ENCODE measurements at regions not wholly inside any gene's neighbourhood (a gene's known extent, or its start where the extent isn't known, plus 50 kb on each side); places are given as distances from the start of the nearest gene placed in this dataset.

DNA sequence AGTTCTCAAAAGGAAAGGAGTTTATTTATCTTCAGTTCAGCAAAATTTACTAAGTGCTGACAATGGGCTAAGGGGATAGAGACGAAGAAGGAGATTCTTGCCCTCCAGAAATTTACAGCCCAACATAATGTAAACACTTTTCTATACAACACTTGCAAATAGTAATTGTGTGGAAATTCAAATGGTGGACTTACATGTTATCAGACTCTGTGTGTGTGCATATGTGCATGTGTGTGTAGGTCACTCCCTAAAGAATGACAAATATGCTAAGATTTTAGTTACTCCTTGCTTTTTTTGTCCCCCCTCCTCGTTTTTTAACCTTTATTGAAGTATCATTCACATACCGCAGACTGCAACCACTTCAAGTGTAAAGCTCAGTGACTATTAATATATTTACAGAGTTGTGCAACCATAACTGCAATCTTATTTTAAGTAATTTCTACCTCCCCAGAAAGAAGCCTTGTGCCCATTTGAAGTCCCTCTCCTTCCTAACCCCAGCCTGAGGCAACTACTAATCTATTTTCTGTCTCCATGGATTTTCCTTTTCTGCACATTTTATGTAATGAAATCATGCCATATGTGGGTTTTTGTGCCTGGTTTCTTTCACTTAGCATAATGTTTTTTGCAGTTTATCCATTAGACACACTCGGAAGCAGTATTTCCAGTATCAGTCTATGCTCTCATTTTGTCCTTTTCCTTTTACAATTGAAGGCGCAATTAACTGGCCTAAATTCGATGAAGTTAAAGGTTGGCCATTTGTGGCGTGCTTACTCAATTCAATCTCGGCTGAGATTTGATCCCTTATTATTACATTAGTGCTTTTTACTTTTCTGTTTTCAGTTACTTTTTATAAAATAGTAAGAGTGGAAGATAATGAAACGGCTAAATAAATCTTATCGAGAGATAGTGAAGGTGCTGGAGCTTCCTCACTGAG lies 318.4 kb downstream of the HAPSTR1 start:
- TF ChIP-seq, protein P1, sequence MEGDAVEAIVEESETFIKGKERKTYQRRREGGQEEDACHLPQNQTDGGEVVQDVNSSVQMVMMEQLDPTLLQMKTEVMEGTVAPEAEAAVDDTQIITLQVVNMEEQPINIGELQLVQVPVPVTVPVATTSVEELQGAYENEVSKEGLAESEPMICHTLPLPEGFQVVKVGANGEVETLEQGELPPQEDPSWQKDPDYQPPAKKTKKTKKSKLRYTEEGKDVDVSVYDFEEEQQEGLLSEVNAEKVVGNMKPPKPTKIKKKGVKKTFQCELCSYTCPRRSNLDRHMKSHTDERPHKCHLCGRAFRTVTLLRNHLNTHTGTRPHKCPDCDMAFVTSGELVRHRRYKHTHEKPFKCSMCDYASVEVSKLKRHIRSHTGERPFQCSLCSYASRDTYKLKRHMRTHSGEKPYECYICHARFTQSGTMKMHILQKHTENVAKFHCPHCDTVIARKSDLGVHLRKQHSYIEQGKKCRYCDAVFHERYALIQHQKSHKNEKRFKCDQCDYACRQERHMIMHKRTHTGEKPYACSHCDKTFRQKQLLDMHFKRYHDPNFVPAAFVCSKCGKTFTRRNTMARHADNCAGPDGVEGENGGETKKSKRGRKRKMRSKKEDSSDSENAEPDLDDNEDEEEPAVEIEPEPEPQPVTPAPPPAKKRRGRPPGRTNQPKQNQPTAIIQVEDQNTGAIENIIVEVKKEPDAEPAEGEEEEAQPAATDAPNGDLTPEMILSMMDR (IDR thresholded peaks at IDR 0.05; ENCODE audit: low read depth, low read length), result no peak

DNA sequence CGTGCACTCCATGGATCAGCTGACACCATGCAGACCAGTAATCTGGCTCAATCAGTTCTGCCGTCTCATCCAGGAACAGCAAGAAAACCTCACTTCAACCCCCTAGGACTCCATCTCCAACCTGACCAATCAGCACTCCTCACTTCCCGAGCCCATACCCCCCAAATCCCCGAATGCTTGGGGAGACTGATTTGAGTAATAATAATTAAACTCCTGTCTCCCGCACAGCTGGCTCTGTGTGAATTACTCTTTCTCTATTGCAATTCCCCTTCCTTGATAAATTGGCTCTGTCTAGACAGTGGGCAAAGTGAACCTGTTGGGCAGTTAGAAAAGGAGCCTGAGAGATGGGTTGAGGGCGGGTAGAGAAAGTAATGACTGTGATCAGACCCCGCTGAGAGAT lies 320.0 kb downstream of the HAPSTR1 start:
- no peak for DNase-seq (ENCODE audit: extremely low read depth, low read depth)
- TF ChIP-seq, protein P1 (IDR thresholded peaks at IDR 0.05; ENCODE audit: low read depth, low read length), result no peak

More for the DNA sequence above, 318.4 kb downstream of the HAPSTR1 start:
- DNase-seq (ENCODE audit: extremely low read depth, low read depth), result no peak

DNA sequence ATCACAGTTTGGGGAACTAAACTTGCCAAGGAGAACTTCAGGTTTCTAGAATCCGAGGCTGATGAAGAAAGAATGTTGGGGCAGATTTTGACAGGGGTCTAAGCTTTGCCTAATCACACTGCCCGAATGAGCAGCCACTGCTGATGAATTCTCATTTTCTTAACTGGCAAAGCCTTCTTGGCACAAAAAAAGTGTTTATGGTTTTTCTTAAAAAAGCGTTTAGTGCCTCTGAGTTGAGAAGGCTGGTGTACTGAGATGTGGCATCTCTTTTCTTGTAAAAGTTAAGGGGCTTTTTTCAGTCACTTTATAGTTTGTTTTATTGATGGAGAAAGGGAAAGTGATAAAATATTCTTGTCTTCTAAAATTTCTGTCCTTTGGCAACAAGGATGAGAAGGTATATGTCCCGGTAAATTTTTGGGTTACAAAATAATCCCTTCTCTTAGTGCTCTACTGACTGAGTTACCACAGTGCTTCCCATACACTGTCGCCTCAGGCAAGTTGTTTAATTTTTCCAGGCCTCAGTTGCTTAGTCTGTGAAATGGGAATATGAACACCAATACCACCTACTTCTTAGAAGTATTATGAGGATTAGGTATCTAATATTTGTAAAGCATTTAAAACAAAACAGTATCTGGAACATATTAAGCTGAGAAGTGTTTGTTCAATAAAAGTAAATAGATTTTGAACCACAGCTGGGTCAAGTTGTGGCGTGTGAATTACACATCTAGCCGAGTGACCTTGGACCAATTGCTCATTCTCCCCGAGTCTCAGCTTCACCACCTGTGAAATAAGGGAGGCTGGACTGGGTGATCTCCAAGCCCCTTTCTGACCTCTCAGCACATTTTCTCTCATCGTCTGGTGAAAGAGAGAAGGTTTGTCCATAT lies 320.8 kb downstream of the HAPSTR1 start:
- no peak for DNase-seq (ENCODE audit: extremely low read depth, low read depth)
- TF ChIP-seq, protein P1 (IDR thresholded peaks at IDR 0.05; ENCODE audit: low read depth, low read length), result no peak

DNA sequence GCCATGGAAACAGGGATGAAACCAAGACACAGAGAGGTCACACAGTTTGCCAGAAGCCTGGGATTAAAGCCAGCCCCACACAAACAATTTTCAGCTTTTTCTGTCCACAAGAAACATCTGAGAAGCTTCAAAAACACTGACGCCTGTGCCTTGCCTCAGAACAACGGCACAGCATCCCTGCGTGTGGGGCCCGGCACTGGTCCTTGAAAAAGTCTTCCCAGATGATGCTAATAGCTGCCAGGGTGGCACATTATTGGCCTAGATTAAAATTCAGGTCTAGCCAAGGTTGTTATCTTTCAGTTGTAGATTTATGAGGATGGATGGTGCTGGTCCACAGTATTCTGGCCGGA lies 321.4 kb downstream of the HAPSTR1 start:
- TF ChIP-seq, protein P1 (IDR thresholded peaks at IDR 0.05; ENCODE audit: low read depth, low read length), result no peak
- no peak for DNase-seq (ENCODE audit: extremely low read depth, low read depth)

DNA sequence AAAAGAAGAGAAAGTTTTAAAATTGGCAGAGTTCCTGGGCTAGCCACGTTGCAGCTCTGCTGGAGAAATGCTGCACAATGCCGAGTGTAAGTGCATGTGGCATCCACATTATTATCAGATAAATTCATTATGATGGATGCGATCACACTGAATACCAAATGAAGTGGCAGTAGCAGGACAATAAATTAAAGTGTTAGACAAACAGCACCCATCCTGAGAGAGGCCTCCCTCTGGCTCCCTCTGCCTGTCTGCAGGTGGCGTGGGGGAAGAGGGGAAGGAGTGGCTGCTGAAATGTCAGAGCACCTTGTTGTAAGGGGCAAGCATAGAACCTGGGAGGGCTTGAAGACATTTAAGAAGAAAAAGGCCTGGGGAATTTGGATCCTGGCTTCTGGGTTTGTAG lies 324.1 kb downstream of the HAPSTR1 start:
- TF ChIP-seq, protein P1 (IDR thresholded peaks at IDR 0.05; ENCODE audit: low read depth, low read length), result no peak
- no peak for DNase-seq (ENCODE audit: extremely low read depth, low read depth)

DNA sequence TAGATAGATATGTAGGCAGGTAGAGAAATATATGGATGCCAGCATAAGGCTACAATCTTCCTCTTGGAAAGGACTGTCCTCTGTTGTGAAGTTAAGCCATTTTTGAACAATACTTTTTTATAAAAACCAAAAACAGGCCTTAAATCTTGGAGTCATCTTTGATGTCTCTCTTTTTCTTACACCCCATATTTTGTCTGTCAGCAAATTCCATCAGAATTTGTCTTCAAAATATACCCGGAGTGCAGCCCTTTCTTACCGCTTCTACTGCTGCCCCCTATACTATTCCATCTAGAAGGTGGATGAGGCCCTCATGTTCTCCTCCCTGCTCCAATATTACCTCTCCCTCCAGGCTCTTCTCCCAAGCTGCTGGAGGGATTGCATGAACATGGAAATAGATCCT lies 326.5 kb downstream of the HAPSTR1 start:
- TF ChIP-seq, protein P1 (IDR thresholded peaks at IDR 0.05; ENCODE audit: low read depth, low read length), result no peak
- no peak for DNase-seq (ENCODE audit: extremely low read depth, low read depth)

DNA sequence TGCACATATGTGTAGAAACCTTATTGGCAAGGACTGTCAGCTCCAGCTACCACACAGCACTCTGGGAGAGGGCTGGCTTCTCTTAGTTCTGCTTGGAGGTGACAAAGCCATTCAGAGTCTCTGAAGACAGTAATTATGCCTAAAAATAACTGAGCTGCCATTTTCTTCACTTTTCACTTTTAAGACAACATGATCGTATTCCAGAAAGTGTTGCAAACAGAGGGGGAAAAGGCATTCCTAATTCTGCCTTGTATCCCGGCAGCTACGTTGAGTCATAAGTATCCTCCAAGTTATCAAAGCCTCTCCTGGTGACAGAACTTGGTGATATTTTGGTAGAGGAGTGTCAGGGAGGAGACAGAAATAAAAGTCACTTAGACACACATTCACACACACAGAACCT lies 327.7 kb downstream of the HAPSTR1 start:
- TF ChIP-seq, protein P1 (IDR thresholded peaks at IDR 0.05; ENCODE audit: low read depth, low read length), result no peak
- DNase-seq (ENCODE audit: extremely low read depth, low read depth), result no peak
